H1 (cell line): ENCODE measurements at regions not wholly inside any gene's neighbourhood (a gene's known extent, or its start where the extent isn't known, plus 50 kb on each side); places are given as distances from the start of the nearest gene placed in this dataset.

ENCODE experiments used
- EGR1 ChIP-seq: IDR thresholded peaks from 2 replicates; pipeline ENCODE4 v1.6.1; 2011; ENCODE audit warnings: low read depth, low read length, borderline replicate concordance
- POLR2A ChIP-seq, 2 experiments: IDR thresholded peaks; 1 replicate in 1 of 2; 2 replicates in 1 of 2; pipeline ENCODE4 v1.6.1; 2011; ENCODE audit warnings: low read depth in 2 of 2, low read length in 2 of 2, mild to moderate bottlenecking in 2 of 2; ENCODE audit errors: control extremely low read depth in 1 of 2
- SIN3A ChIP-seq, 2 experiments: IDR thresholded peaks in 1 of 2; conservative IDR thresholded peaks in 1 of 2; 2 replicates each; pipeline ENCODE4 v1.6.1; 2011 to 2012; ENCODE audit warnings: low read length in 2 of 2, improper control_type of control experiment in 1 of 2, low read depth in 1 of 2, mild to moderate bottlenecking in 1 of 2
- SUZ12 ChIP-seq: fragments of 200-600 bp; sonication (generic); IDR thresholded peaks from 2 replicates; pipeline ENCODE4 v1.6.1; 2012; ENCODE audit warnings: mild to moderate bottlenecking, inconsistent platforms, low read length, moderate library complexity, mixed read lengths
- TF ChIP-seq, protein P1 (sequence below): IDR thresholded peaks from 2 replicates; pipeline ENCODE4 v1.6.1; 2011; ENCODE audit warnings: low read length, improper control_type of control experiment

DNA sequence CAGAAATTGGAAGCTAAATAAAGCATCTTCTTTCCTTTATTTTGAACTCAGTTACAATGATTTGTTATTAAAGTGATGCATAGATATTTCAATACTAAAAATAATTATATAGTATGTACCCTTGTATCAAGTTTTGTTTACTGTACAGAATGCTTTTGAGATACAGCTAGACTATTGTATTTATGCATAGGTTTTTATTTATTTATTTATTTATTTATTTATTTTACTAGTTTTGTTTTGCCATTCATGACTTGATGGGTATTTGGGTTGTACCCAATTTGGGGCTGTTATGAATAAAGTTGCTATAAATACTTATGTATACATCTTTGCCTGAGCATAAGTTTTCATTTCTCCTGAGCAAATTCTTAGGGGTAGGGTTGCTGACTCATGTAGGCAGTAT is 118.7 kb upstream of the NXPH2 start (continued):
- TF ChIP-seq, protein P1, sequence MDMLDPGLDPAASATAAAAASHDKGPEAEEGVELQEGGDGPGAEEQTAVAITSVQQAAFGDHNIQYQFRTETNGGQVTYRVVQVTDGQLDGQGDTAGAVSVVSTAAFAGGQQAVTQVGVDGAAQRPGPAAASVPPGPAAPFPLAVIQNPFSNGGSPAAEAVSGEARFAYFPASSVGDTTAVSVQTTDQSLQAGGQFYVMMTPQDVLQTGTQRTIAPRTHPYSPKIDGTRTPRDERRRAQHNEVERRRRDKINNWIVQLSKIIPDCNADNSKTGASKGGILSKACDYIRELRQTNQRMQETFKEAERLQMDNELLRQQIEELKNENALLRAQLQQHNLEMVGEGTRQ: no peak
- TF ChIP-seq SUZ12 (no peak), SIN3A (conservative IDR thresholded peaks at IDR 0.05 in 1 of 2, IDR thresholded peaks at IDR 0.05 in 1 of 2; ENCODE audit: low read depth in 1 of 2, low read length in 2 of 2) (no peak), POLR2A (IDR thresholded peaks at IDR 0.05; ENCODE audit: control extremely low read depth in 1 of 2, low read depth in 2 of 2, low read length in 2 of 2) (no peak), EGR1 (no peak)
